GM12878 (cell line): ENCODE measurements at regions not wholly inside any gene's neighbourhood (a gene's known extent, or its start where the extent isn't known, plus 50 kb on each side); places are given as distances from the start of the nearest gene placed in this dataset.

Source experiments
- ATAC-seq: fragments of 200-7000 bp; cut with Tn5 transposase; 3 replicates; pipeline ENCODE4 v1.9.1; 2020; ENCODE audit warnings: mild to moderate bottlenecking, moderate library complexity
- BruUV-seq: library from RNA; stranded (reverse); fragments of 400-500 nt; replicated peaks from 2 replicates; lab custom pipeline; 2021; lab: Mats Ljungman, UMichigan
- CTCF ChIA-PET: fragments of 300-600 bp; sonication (Branson Sonifier 250); formaldehyde crosslinking; extraction: SDS; loops from one replicate; lab custom pipeline; 2021; ENCODE audit warnings: inconsistent platforms; lab: Yijun Ruan, JAX
- POLR2A ChIA-PET: fragments of 350-600 bp; formaldehyde crosslinking; extraction: SDS; loops from one replicate; lab custom pipeline; 2021; ENCODE audit warnings: inconsistent platforms; lab: Charles Lee
- RAD21 ChIA-PET: fragments of 300-600 bp; sonication (Branson Sonifier 250); formaldehyde crosslinking; loops from one replicate; lab custom pipeline; 2023; ENCODE audit warnings: antibody characterized with exemption; ENCODE audit not compliant: unreplicated experiment; lab: Charles Lee
- SMC1A ChIA-PET: fragments of 300-600 bp; sonication (Branson Sonifier 250); formaldehyde crosslinking; loops from one replicate; lab custom pipeline; 2023; ENCODE audit not compliant: unreplicated experiment, uncharacterized antibody; lab: Charles Lee
- DNase-seq: peaks from one replicate; pipeline ENCODE4 v3.0.0-alpha.2; 2011; ENCODE audit warnings: low read depth, low spot score
- FAIRE-seq: peaks from 3 replicates; lab custom pipeline; 2011; peaks lifted over from hg19 to GRCh38; lab: Jason Lieb, UNC
- H2AFZ ChIP-seq: 2 replicates; pipeline ENCODE4 v1.6.0; 2011; ENCODE audit warnings: low read depth, low read length, control low read depth; ENCODE audit not compliant: control insufficient read depth
- H3K27ac ChIP-seq: 2 replicates; pipeline ENCODE4 v1.5.1; 2011; ENCODE audit warnings: control low read depth; ENCODE audit not compliant: control insufficient read depth, insufficient read depth
- H3K27me3 ChIP-seq, 2 experiments: replicated peaks in 1 of 2; 2 replicates each; pipeline versions ENCODE4 v1.6.0 to v1.6.1; 2011; ENCODE audit warnings: low read length in 1 of 2; ENCODE audit not compliant: control insufficient read depth in 2 of 2, insufficient read depth in 2 of 2
- H3K36me3 ChIP-seq, 2 experiments: 2 replicates each; pipeline ENCODE4 v1.5.1; 2011; ENCODE audit warnings: low read length in 1 of 2; ENCODE audit not compliant: control insufficient read depth in 2 of 2, insufficient read depth in 2 of 2
- H3K4me1 ChIP-seq: 2 replicates; pipeline ENCODE4 v1.6.1; 2011; ENCODE audit warnings: mild to moderate bottlenecking, low read length, moderate library complexity, mixed read lengths; ENCODE audit not compliant: control insufficient read depth, insufficient read depth
- H3K4me2 ChIP-seq: 2 replicates; pipeline ENCODE4 v1.6.0; 2011; ENCODE audit warnings: control low read depth; ENCODE audit not compliant: control insufficient read depth, insufficient read depth
- H3K4me3 ChIP-seq: fragments of 200-600 bp; sonication (generic); 2 replicates; pipeline ENCODE4 v1.5.1; 2016
- H3K79me2 ChIP-seq: 2 replicates; pipeline ENCODE4 v1.6.0; 2011; ENCODE audit warnings: low read length; ENCODE audit not compliant: control insufficient read depth, insufficient read depth
- H3K9ac ChIP-seq: 2 replicates; pipeline ENCODE4 v1.8.0; 2011; ENCODE audit warnings: low read length, control low read depth, mixed read lengths; ENCODE audit not compliant: control insufficient read depth, insufficient read depth
- H3K9me3 ChIP-seq: replicated peaks from 3 replicates; pipeline ENCODE4 v1.5.1; 2011; ENCODE audit warnings: mild to moderate bottlenecking, low read length; ENCODE audit not compliant: control insufficient read depth, insufficient read depth
- H4K20me1 ChIP-seq: 2 replicates; pipeline ENCODE4 v1.6.0; 2011; ENCODE audit not compliant: control insufficient read depth, insufficient read depth
- BCL11A ChIP-seq: IDR thresholded peaks from 2 replicates; pipeline ENCODE4 v1.6.1; 2011; ENCODE audit warnings: low read depth, low read length
- CBFB ChIP-seq: IDR thresholded peaks from 2 replicates; pipeline ENCODE4 v1.6.1; 2016; ENCODE audit warnings: antibody characterized with exemption, low read depth
- CHD1 ChIP-seq: IDR thresholded peaks from 2 replicates; pipeline ENCODE4 v1.6.1; 2012; ENCODE audit warnings: low read depth, low read length, improper control_type of control experiment
- E4F1 ChIP-seq: fragments of 450-650 bp; IDR thresholded peaks from 2 replicates; pipeline ENCODE4 v1.6.1; 2018; ENCODE audit warnings: borderline replicate concordance, mild to moderate bottlenecking; ENCODE audit not compliant: partially characterized antibody
- ELK1 ChIP-seq: IDR thresholded peaks from 2 replicates; pipeline ENCODE4 v1.6.1; 2012; ENCODE audit warnings: low read depth, low read length, improper control_type of control experiment
- FOS ChIP-seq: IDR thresholded peaks from 3 replicates; pipeline ENCODE4 v1.6.1; 2011; ENCODE audit warnings: borderline replicate concordance; ENCODE audit not compliant: insufficient read length; ENCODE audit errors: extremely low read depth
- FOXM1 ChIP-seq: IDR thresholded peaks from 2 replicates; pipeline ENCODE4 v1.6.1; 2012; ENCODE audit warnings: low read depth, mild to moderate bottlenecking, inconsistent platforms, low read length, moderate library complexity
- HDAC6 ChIP-seq: fragments of 200-600 bp; sonication (generic); IDR thresholded peaks from one replicate; pipeline ENCODE4 v1.8.0; 2017; ENCODE audit warnings: antibody characterized with exemption; ENCODE audit not compliant: unreplicated experiment
- KAT2A ChIP-seq: conservative IDR thresholded peaks from 2 replicates; pipeline ENCODE4 v1.6.1; 2011; ENCODE audit warnings: low read depth, low read length; ENCODE audit not compliant: control insufficient read depth
- MTA3 ChIP-seq: IDR thresholded peaks from 2 replicates; pipeline ENCODE4 v1.6.1; 2012; ENCODE audit warnings: low read length, inconsistent platforms, borderline replicate concordance
- RB1 ChIP-seq: fragments of 450-650 bp; formaldehyde crosslinking; IDR thresholded peaks from 2 replicates; pipeline ENCODE4 v1.6.1; 2017; ENCODE audit warnings: mild to moderate bottlenecking, borderline replicate concordance
- RCOR1 ChIP-seq: conservative IDR thresholded peaks from 2 replicates; pipeline ENCODE4 v1.6.1; 2012; ENCODE audit warnings: low read depth, low read length, improper control_type of control experiment
- SP1 ChIP-seq: IDR thresholded peaks from one replicate; pipeline ENCODE4 v1.6.1; 2011; ENCODE audit warnings: low read depth, low read length
- SREBF2 ChIP-seq: IDR thresholded peaks from 2 replicates; pipeline ENCODE4 v1.6.1; 2012; ENCODE audit warnings: mild to moderate bottlenecking, low read length
- TAF1 ChIP-seq: IDR thresholded peaks from 2 replicates; pipeline ENCODE4 v1.6.1; 2011; ENCODE audit warnings: mild to moderate bottlenecking, low read depth, low read length, borderline replicate concordance
- WRNIP1 ChIP-seq: IDR thresholded peaks from 2 replicates; pipeline ENCODE4 v1.6.1; 2011; ENCODE audit warnings: low read depth, low read length, improper control_type of control experiment, borderline replicate concordance
- ZBTB40 ChIP-seq: fragments of 450-650 bp; IDR thresholded peaks from 2 replicates; pipeline ENCODE4 v1.6.1; 2016; ENCODE audit warnings: mild to moderate bottlenecking, moderate library complexity, borderline replicate concordance
- ZNF622 ChIP-seq: fragments of 450-650 bp; IDR thresholded peaks from 2 replicates; pipeline ENCODE4 v1.6.1; 2017; ENCODE audit warnings: mild to moderate bottlenecking, inconsistent platforms
- WGBS: methylation state at CpG from one replicate; pipeline ENCODE4 v1.1.6; 2016; ENCODE audit warnings: low lambda C conversion rate; ENCODE audit not compliant: insufficient replicate concordance, insufficient coverage; ENCODE audit errors: missing lambda C conversion rate; 5-methylcytosine and 5-hydroxymethylcytosine counted together
- in situ Hi-C: fragments of 300-500 bp; cut with MboI; formaldehyde crosslinking; loops from 9 replicates; pipeline ENCODE4 v1.14.3; 2018; ENCODE audit warnings: mixed read lengths
- intact Hi-C: fragments of 100-400 bp; cut with micrococcal nuclease; formaldehyde crosslinking; loops from one replicate; pipeline ENCODE4 v1.14.2; 2022; ENCODE audit not compliant: unreplicated experiment

- TF ChIP-seq E4F1 (no peak), FOXM1 (no peak), BCL11A (no peak), CHD1 (no peak), TAF1 (no peak)
Measured at GRCh38 chr7:155893664-155894063, 81.4 kb upstream of the SHH start (continued).

GRCh38 chr7:155893176-155893575 lies 80.9 kb upstream of the SHH start:
- intact Hi-C loops = no loop called here
- ChIA-PET POLR2A (no interaction called here), CTCF (no interaction called here), RAD21 (no interaction called here), SMC1A (no interaction called here)
- Histone ChIP-seq H3K27me3 (no peaks in the 10 kb centered on the region; a peak in 2 of 4 replicates), H3K4me3 (no peak overlapping the region), H3K27ac (no peak overlapping the region), H3K36me3 (no peaks in the 10 kb centered on the region), H3K4me1 (no peaks in the 10 kb centered on the region), H3K9me3 (no peaks in the 10 kb centered on the region; the same call in 2 of the 3 replicates), H3K9ac (no peak overlapping the region), H3K79me2 (no peaks in the 10 kb centered on the region), H4K20me1 (no peaks in the 10 kb centered on the region), H2AFZ (no peak overlapping the region), H3K4me2 (no peak overlapping the region)
- in situ Hi-C loops = no loop called here
- no TSS peak for BruUV-seq
- 49% methylated on average over 12 of the region's 12 CpGs for WGBS
- ATAC-seq (no peak), DNase-seq (no peak), FAIRE-seq (no peak)
- TF ChIP-seq HDAC6 (no peak), MTA3 (no peak), KAT2A (no peak), SP1 (no peak), SREBF2 (no peak), RCOR1 (no peak), ZBTB40 (no peak), RB1 (no peak), ZNF622 (no peak), CBFB (no peak), FOS (no peak), WRNIP1 (no peak), ELK1 (no peak)
